A673 (cell line): ENCODE measurements at regions not wholly inside any gene's neighbourhood (a gene's known extent, or its start where the extent isn't known, plus 50 kb on each side); places are given as distances from the start of the nearest gene placed in this dataset.

Experiments used
- BruUV-seq: library from RNA; stranded (reverse); fragments of 400-500 nt; replicated peaks from 2 replicates; lab custom pipeline; 2021; lab: Mats Ljungman, UMichigan
- CTCF ChIA-PET: fragments of 300-600 bp; sonication (Branson Sonifier 250); formaldehyde crosslinking; loops from one replicate; lab custom pipeline; 2022; ENCODE audit warnings: antibody characterized with exemption; lab: Charles Lee
- POLR2A ChIA-PET: fragments of 300-600 bp; sonication (Branson Sonifier 250); formaldehyde crosslinking; loops from one replicate; lab custom pipeline; 2022; ENCODE audit warnings: antibody characterized with exemption; ENCODE audit not compliant: low non-redundant PET; lab: Charles Lee
- DNase-seq: peaks from one replicate; pipeline ENCODE4 v3.0.0-alpha.2; 2015; ENCODE audit warnings: low spot score
- H3K27ac ChIP-seq: fragments of 200-600 bp; sonication (generic); 2 replicates; pipeline ENCODE4 v1.5.1; 2016; ENCODE audit warnings: mixed run types, low read depth, mild to moderate bottlenecking, mixed read lengths, antibody characterized with exemption, low read length; ENCODE audit not compliant: poor library complexity, severe bottlenecking
- H3K27me3 ChIP-seq: fragments of 200-600 bp; sonication (generic); replicated peaks from 2 replicates; pipeline ENCODE4 v1.6.1; 2017; ENCODE audit warnings: mixed run types, low read depth, mild to moderate bottlenecking, mixed read lengths, antibody characterized with exemption, low read length; ENCODE audit not compliant: insufficient read depth, poor library complexity
- H3K36me3 ChIP-seq: fragments of 200-600 bp; sonication (generic); 2 replicates; pipeline ENCODE4 v1.6.1; 2016; ENCODE audit warnings: mixed run types, mild to moderate bottlenecking, mixed read lengths, antibody characterized with exemption, low read length; ENCODE audit not compliant: insufficient read depth, poor library complexity, severe bottlenecking
- H3K4me1 ChIP-seq: fragments of 200-600 bp; sonication (generic); 2 replicates; pipeline ENCODE4 v1.6.1; 2017; ENCODE audit warnings: mixed run types, mild to moderate bottlenecking, mixed read lengths, antibody characterized with exemption, low read length; ENCODE audit not compliant: insufficient read depth, poor library complexity, severe bottlenecking
- H3K4me3 ChIP-seq: fragments of 200-600 bp; sonication (generic); 2 replicates; pipeline ENCODE4 v1.5.1; 2016; ENCODE audit warnings: low read depth, mixed run types, mild to moderate bottlenecking, mixed read lengths, low read length; ENCODE audit not compliant: poor library complexity, severe bottlenecking
- H3K9me3 ChIP-seq: fragments of 200-600 bp; sonication (generic); 2 replicates; pipeline ENCODE4 v1.6.1; 2016; ENCODE audit warnings: mixed run types, low read depth, mild to moderate bottlenecking, mixed read lengths, antibody characterized with exemption, low read length; ENCODE audit not compliant: poor library complexity, severe bottlenecking
- EZH2 ChIP-seq: fragments of 200-600 bp; sonication (generic); IDR thresholded peaks from 2 replicates; pipeline ENCODE4 v1.6.1; 2017; ENCODE audit warnings: borderline replicate concordance, low read depth, mild to moderate bottlenecking, mixed read lengths, antibody characterized with exemption, low read length; ENCODE audit not compliant: poor library complexity, severe bottlenecking
- intact Hi-C: fragments of 100-400 bp; cut with micrococcal nuclease; formaldehyde crosslinking; loops from one replicate; pipeline ENCODE4 v1.10.0; 2022; ENCODE audit not compliant: unreplicated experiment
- TF ChIP-seq, protein P1 (sequence below): fragments of 300-800, 200-600 bp; sonication (generic); conservative IDR thresholded peaks from 2 replicates; pipeline ENCODE4 v1.5.1; 2017; ENCODE audit warnings: low read depth, mild to moderate bottlenecking, antibody characterized with exemption, low read length, moderate library complexity, mixed read lengths

DNA sequence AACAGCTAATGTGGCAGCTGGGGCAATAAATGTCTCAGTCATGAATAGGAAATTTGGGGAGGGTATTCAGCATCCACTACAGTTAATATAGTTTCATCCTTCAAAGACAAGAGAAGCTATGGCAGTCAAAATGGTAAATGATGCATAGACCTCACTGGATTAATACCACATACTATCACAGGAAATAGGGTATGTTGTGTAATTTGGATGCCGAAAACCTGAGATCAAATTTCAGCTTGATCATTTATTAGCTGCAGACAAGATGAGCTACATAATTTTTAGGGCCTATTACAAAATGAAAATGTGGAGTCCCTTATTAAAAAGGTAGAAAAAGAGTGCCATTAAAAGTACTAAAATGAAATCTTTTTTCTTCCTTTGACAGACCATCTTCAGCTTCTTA, 112.6 kb upstream of the MTAP start:
- Histone ChIP-seq H3K4me3 (no peak overlapping the region), H3K27ac (no peak overlapping the region), H3K4me1 (no peaks in the 10 kb centered on the region), H3K9me3 (no peaks in the 10 kb centered on the region), H3K27me3 (no peaks in the 10 kb centered on the region), H3K36me3 (no peaks in the 10 kb centered on the region)
- DNase-seq, result no peak
- no peak for TF ChIP-seq EZH2
- TF ChIP-seq, protein P1, sequence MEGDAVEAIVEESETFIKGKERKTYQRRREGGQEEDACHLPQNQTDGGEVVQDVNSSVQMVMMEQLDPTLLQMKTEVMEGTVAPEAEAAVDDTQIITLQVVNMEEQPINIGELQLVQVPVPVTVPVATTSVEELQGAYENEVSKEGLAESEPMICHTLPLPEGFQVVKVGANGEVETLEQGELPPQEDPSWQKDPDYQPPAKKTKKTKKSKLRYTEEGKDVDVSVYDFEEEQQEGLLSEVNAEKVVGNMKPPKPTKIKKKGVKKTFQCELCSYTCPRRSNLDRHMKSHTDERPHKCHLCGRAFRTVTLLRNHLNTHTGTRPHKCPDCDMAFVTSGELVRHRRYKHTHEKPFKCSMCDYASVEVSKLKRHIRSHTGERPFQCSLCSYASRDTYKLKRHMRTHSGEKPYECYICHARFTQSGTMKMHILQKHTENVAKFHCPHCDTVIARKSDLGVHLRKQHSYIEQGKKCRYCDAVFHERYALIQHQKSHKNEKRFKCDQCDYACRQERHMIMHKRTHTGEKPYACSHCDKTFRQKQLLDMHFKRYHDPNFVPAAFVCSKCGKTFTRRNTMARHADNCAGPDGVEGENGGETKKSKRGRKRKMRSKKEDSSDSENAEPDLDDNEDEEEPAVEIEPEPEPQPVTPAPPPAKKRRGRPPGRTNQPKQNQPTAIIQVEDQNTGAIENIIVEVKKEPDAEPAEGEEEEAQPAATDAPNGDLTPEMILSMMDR, result no peak
- ChIA-PET POLR2A (no interaction called here), CTCF (no interaction called here)
- BruUV-seq, result no TSS peak
- intact Hi-C loops, result no loop called here

DNA sequence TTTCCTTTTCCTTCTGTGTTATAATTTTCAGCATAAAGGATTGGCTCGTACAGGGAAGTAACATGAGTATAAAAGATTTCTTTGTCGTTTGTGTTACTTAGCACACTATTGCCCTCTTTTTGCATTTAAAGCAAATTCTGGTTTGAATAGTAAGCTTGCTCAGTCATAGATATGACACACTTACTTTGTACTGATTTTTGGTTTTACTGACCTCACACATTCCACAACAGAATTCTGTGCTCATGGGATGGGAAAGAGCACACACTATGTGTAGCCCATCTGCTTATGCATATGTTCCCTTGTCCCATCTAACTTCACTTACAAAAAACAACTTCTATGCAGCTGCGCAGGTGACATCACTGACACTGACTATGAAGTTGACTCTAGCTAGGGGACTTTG, 111.9 kb upstream of the MTAP start:
- Histone ChIP-seq H3K9me3 (no peaks in the 10 kb centered on the region), H3K27me3 (no peaks in the 10 kb centered on the region), H3K36me3 (no peaks in the 10 kb centered on the region), H3K4me3 (no peak overlapping the region), H3K27ac (no peak overlapping the region), H3K4me1 (no peaks in the 10 kb centered on the region)
- ChIA-PET POLR2A (no interaction called here), CTCF (no interaction called here)
- no TSS peak for BruUV-seq
- intact Hi-C loops, result no loop called here
- DNase-seq, result no peak
- TF ChIP-seq EZH2, result no peak
- TF ChIP-seq, protein P1, result no peak

DNA sequence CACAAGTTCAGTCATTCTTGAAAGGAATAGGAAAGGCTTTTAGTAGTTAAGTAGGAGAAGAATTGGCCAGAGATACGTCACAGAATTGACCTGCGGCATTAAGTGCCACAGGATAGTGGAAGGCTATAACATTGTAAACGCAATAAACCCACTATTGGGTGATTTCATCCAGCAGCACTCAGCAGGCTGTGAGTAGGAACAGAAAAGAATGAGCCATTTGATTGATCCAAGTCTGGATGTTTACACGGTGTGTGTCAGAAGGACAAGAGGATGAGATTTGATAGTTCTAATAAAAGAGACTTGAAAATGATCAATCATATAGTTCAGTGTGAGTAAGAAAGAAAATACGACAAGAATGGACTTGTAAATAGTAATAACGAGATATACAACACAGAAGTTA, 110.0 kb upstream of the MTAP start:
- Histone ChIP-seq H3K36me3 (no peaks in the 10 kb centered on the region), H3K4me1 (no peaks in the 10 kb centered on the region), H3K9me3 (no peaks in the 10 kb centered on the region), H3K4me3 (no peak overlapping the region), H3K27me3 (no peaks in the 10 kb centered on the region), H3K27ac (no peak overlapping the region)
- BruUV-seq, result no TSS peak
- no peak for DNase-seq
- no peak for TF ChIP-seq EZH2
- TF ChIP-seq, protein P1, result no peak
- ChIA-PET POLR2A (no interaction called here), CTCF (no interaction called here)
- intact Hi-C loops, result no loop called here

DNA sequence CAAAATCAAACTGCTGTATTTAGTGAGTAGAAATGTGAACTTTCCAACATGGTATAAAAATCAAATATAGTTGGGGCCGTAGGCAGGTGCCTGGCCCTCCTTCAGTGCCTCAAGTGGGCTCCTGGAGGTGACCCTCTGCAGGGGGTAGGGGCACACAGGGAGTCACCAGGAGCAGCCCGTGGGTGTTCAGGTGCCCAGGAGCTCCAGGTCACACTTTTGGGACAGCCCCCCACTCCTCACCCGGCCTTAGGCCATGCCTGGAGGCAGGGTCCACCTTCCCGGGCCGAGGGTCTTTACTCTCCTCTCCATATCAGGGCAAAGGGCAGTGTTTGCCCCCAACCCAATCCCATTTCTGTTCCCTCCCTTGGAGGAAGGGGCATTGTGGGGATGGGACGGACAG, 108.0 kb upstream of the MTAP start:
- ChIA-PET CTCF (no interaction called here), POLR2A (no interaction called here)
- Histone ChIP-seq H3K27ac (no peak overlapping the region), H3K9me3 (no peaks in the 10 kb centered on the region), H3K4me3 (no peak overlapping the region), H3K27me3 (no peaks in the 10 kb centered on the region), H3K36me3 (no peaks in the 10 kb centered on the region), H3K4me1 (no peaks in the 10 kb centered on the region)
- intact Hi-C loops, result no loop called here
- no peak for DNase-seq
- no peak for TF ChIP-seq EZH2
- TF ChIP-seq, protein P1, result no peak
- no TSS peak for BruUV-seq
